K562 (cell line): ENCODE measurements at regions not wholly inside any gene's neighbourhood (a gene's known extent, or its start where the extent isn't known, plus 50 kb on each side); places are given as distances from the start of the nearest gene placed in this dataset.

Experiments
- ATAC-seq: fragments of 200-7000 bp; cut with Tn5 transposase; 3 replicates; pipeline ENCODE4 v1.9.1; 2020; ENCODE audit warnings: moderate library complexity
- BruUV-seq: library from RNA; stranded (reverse); fragments of 400-500 nt; replicated peaks from 2 replicates; lab custom pipeline; 2021; lab: Mats Ljungman, UMichigan
- CTCF ChIA-PET: fragments of 300-600 bp; formaldehyde crosslinking; extraction: SDS; loops from one replicate; lab custom pipeline; 2021; ENCODE audit warnings: low intra/inter-chr PET ratio; lab: Yijun Ruan, JAX
- POLR2A ChIA-PET: fragments of 300-600, 350-650 bp; sonication (Branson Sonifier 250); formaldehyde crosslinking; extraction: SDS; loops from one replicate; lab custom pipeline; 2021; ENCODE audit warnings: antibody characterized with exemption, inconsistent platforms; lab: Yijun Ruan, JAX
- DNase-seq, 4 experiments: peaks; one replicate each; pipeline versions ENCODE4 v3.0.0 to v3.0.0-alpha.2; 2011 to 2018; ENCODE audit warnings: low spot score in 3 of 4, mixed read lengths in 3 of 4; ENCODE audit errors: extremely low read depth in 1 of 4
- FAIRE-seq: peaks from 2 replicates; lab custom pipeline; 2011; peaks lifted over from hg19 to GRCh38; lab: Jason Lieb, UNC
- H2AFZ ChIP-seq: 2 replicates; pipeline ENCODE4 v1.6.0; 2011; ENCODE audit warnings: low read depth, low read length, control low read depth, inconsistent platforms
- H3K27ac ChIP-seq: fragments of 200-600 bp; 3 replicates; pipeline ENCODE4 v1.8.0; 2011; ENCODE audit warnings: low read depth, mild to moderate bottlenecking, control low read depth, inconsistent platforms, low read length, moderate library complexity, mixed read lengths; ENCODE audit errors: extremely low read depth
- H3K27me3 ChIP-seq, 2 experiments: fragments of 300-600 bp in 1 of 2; 2 replicates in 1 of 2; 3 replicates in 1 of 2; pipeline versions ENCODE4 v1.6.0 to v1.8.0; 2011; ENCODE audit warnings: inconsistent platforms in 2 of 2, low read length in 2 of 2, mild to moderate bottlenecking in 1 of 2, mixed read lengths in 1 of 2, moderate library complexity in 1 of 2; ENCODE audit not compliant: control insufficient read depth in 2 of 2, insufficient read depth in 2 of 2
- H3K36me3 ChIP-seq: fragments of 300-600 bp; 3 replicates; pipeline ENCODE4 v1.8.0; 2011; ENCODE audit warnings: mild to moderate bottlenecking, low read length, inconsistent platforms; ENCODE audit not compliant: control insufficient read depth, insufficient read depth
- H3K4me1 ChIP-seq, 2 experiments: fragments of 200-600 bp in 1 of 2; replicated peaks in 1 of 2; 2 replicates in 1 of 2; 3 replicates in 1 of 2; pipeline versions ENCODE4 v1.5.1 to v1.8.0; 2011; ENCODE audit warnings: inconsistent platforms in 2 of 2, low read length in 2 of 2, mild to moderate bottlenecking in 1 of 2, mixed read lengths in 1 of 2, moderate library complexity in 1 of 2; ENCODE audit not compliant: control insufficient read depth in 2 of 2, insufficient read depth in 2 of 2
- H3K4me2 ChIP-seq: 2 replicates; pipeline ENCODE4 v1.6.1; 2011; ENCODE audit warnings: low read length, control low read depth, inconsistent platforms, mixed read lengths; ENCODE audit not compliant: insufficient read depth
- H3K4me3 ChIP-seq: fragments of 200-600 bp; sonication (generic), shearing (Covaris generic); 2 replicates; pipeline ENCODE4 v1.5.1; 2016; ENCODE audit warnings: control low read depth, inconsistent platforms
- H3K79me2 ChIP-seq: fragments of 200-600 bp; 3 replicates; pipeline ENCODE4 v1.8.0; 2011; ENCODE audit warnings: low read length, inconsistent platforms; ENCODE audit not compliant: control insufficient read depth, insufficient read depth
- H3K9ac ChIP-seq, 2 experiments: 2 replicates each; pipeline versions ENCODE4 v1.6.0 to v1.6.1; 2011; ENCODE audit warnings: low read depth in 2 of 2, low read length in 2 of 2, control low read depth in 1 of 2, inconsistent platforms in 1 of 2, mild to moderate bottlenecking in 1 of 2, mixed read lengths in 1 of 2; ENCODE audit not compliant: insufficient read depth in 1 of 2
- H3K9me1 ChIP-seq: one replicate; pipeline ENCODE4 v1.6.0; 2011; ENCODE audit warnings: inconsistent platforms, mild to moderate bottlenecking, low read length, moderate library complexity; ENCODE audit not compliant: control insufficient read depth, insufficient read depth
- H3K9me3 ChIP-seq: replicated peaks from 2 replicates; pipeline ENCODE4 v1.5.1; 2011; ENCODE audit warnings: low read depth, low read length, inconsistent platforms; ENCODE audit not compliant: control insufficient read depth, insufficient read depth
- H4K20me1 ChIP-seq: replicated peaks from 2 replicates; pipeline ENCODE4 v1.6.1; 2011; ENCODE audit warnings: low read length, inconsistent platforms, mixed read lengths; ENCODE audit not compliant: control insufficient read depth, insufficient read depth
- GTF3C2 ChIP-seq: IDR thresholded peaks from 3 replicates; pipeline ENCODE4 v1.6.1; 2011; ENCODE audit warnings: borderline replicate concordance, mild to moderate bottlenecking, moderate library complexity; ENCODE audit not compliant: insufficient read length; ENCODE audit errors: extremely low read depth
- HMG20A ChIP-seq: fragments of 450-650 bp; formaldehyde crosslinking; conservative IDR thresholded peaks from 2 replicates; pipeline ENCODE4 v1.4.0; 2020; ENCODE audit warnings: mild to moderate bottlenecking, mixed read lengths
- PML ChIP-seq: IDR thresholded peaks from 2 replicates; pipeline ENCODE4 v1.6.1; 2012; ENCODE audit warnings: low read length, inconsistent platforms
- SLC30A9 ChIP-seq: fragments of 250-450 bp; sonication (Bioruptor Pico); IDR thresholded peaks from 2 replicates; pipeline ENCODE4 v1.8.0; 2022; ENCODE audit warnings: mild to moderate bottlenecking, moderate library complexity
- VEZF1 ChIP-seq: fragments of 200-800 bp; sonication (Bioruptor generic); IDR thresholded peaks from 2 replicates; pipeline ENCODE4 v1.6.1; 2017; ENCODE audit warnings: missing genetic modification characterization, missing compliant biosample characterization
- ZNF780A ChIP-seq: fragments of 250-450 bp; sonication (Bioruptor Pico); IDR thresholded peaks from 2 replicates; pipeline ENCODE4 v1.5.0; 2021; ENCODE audit warnings: mild to moderate bottlenecking
- WGBS: fragments of 100-300 bp; shearing (Covaris generic); methylation state at CpG from one replicate; pipeline ENCODE4 v1.1.6; 2016; ENCODE audit warnings: low coverage, mixed read lengths; ENCODE audit not compliant: insufficient coverage; ENCODE audit errors: missing lambda C conversion rate; 5-methylcytosine and 5-hydroxymethylcytosine counted together
- in situ Hi-C: fragments of 300-500 bp; cut with MboI; formaldehyde crosslinking; loops from 4 replicates; pipeline ENCODE4 v1.15.0; 2018; ENCODE audit warnings: inconsistent platforms, mixed read lengths
- intact Hi-C: fragments of 100-400 bp; cut with micrococcal nuclease; formaldehyde crosslinking; loops from 2 replicates; pipeline ENCODE4 v1.14.2; 2022

DNA sequence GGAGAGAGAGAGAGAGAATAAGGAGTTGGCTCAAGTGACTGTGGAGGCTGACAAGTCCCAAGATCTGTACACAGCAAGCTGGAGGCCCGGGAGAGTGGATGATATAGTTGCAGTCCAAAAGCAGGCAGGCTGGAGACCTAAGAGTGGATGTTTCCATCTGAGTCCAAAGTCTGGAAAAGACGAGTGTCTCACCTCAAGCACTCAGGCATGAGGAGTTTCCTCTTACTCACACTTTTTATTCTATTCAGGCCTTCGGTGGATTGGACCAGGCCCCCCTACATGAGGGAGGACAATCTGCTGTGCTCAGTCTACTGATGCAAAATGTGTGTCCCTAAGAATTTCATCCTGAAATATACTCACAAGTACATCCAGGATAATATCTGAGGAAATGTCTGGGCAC is 484.6 kb downstream of the VRK1 start:
- POLR2A ChIA-PET: no interaction called here
- Histone ChIP-seq H3K4me2 (no peak overlapping the region), H3K9me3 (no peaks in the 10 kb centered on the region), H3K4me3 (no peak overlapping the region), H2AFZ (no peak overlapping the region), H4K20me1 (no peaks in the 10 kb centered on the region), H3K27ac (no peak overlapping the region), H3K79me2 (no peaks in the 10 kb centered on the region), H3K9me1 (no peaks in the 10 kb centered on the region), H3K36me3 (no peaks in the 10 kb centered on the region), H3K4me1 (no peaks in the 10 kb centered on the region), H3K9ac (no peak overlapping the region), H3K27me3 (no peaks in the 10 kb centered on the region)
- FAIRE-seq: no peak
- 0% methylated on average over 3 of the region's 3 CpGs for WGBS
- intact Hi-C loops (no loop called here), in situ Hi-C loops (loop anchor here (25.0 kb wide), 1 partner anchor 694 kb away; no protein-coding TSS in a partner anchor)
- no TSS peak for BruUV-seq
- TF ChIP-seq VEZF1 (CRISPR knock-in tag) (no peak), HMG20A (CRISPR knock-in tag) (no peak), SLC30A9 (CRISPR knock-in tag) (no peak), ZNF780A (CRISPR knock-in tag) (no peak), GTF3C2 (no peak), PML (no peak)
- DNase-seq: no peak
- CTCF ChIA-PET: no interaction called here
- ATAC-seq: no peak
